ENCODE measurements at regions not wholly inside any gene's neighbourhood (a gene's known extent, or its start where the extent isn't known, plus 50 kb on each side); places are given as distances from the start of the nearest gene placed in this dataset.

GRCh38 chr14:85447883-85448282 lies 82.1 kb upstream of the FLRT2 start:
- DNase-seq (ENCODE audit: low read depth): no peak
- H3K4me3 ChIP-seq (ENCODE audit: low read length): no peak overlapping the region
- no peak for TF ChIP-seq CTCF (conservative IDR thresholded peaks at IDR 0.05; ENCODE audit: low read length)

GRCh38 chr14:85451421-85451820 lies 78.5 kb upstream of the FLRT2 start:
- DNase-seq (ENCODE audit: low read depth): no peak
- TF ChIP-seq CTCF (conservative IDR thresholded peaks at IDR 0.05; ENCODE audit: low read length): no peak

DNA sequence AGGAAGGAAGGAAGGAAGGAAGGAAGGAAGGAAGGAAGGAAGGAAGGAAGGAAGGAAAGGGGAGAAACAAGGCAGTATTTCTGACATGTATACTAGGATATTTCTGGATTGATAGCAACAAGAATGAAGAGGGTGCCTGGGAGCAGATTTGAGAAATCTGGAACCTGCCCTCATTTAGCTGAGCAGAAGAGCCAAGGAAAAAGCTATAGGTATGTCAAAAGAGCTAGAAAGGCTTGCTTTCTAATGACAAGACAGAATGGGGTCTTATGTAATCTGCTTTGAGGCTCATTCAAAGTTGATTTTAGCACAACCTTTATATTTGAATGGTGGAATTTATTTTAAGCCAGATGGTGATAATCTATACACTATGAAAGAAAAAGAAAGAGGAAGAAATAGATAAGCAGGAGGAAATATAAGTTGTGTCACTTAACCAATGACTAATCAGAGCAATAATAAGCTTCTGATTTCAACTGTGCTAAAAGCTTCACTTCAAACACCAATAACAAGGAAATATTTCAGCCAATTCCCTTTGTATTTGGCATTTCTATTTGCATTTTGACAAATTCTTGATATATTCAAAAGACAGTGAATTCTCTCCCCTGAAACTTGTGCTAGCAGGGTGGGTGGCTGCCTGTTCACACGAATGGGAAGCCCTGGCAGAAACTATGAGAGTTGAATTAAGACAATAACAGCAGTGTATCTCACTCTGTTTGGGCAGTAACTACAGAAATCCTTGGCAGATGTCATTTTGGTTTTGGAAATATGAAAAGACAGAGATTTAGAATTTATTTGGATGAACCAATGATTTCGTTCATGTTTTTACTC lies 76.3 kb upstream of the FLRT2 start:
- H3K4me3 ChIP-seq (ENCODE audit: low read length): no peak overlapping the region
- no peak for TF ChIP-seq CTCF (conservative IDR thresholded peaks at IDR 0.05; ENCODE audit: low read length)
- DNase-seq (ENCODE audit: low read depth): no peak

More at GRCh38 chr14:85451421-85451820, 78.5 kb upstream of the FLRT2 start:
- no peak overlapping the region for H3K4me3 ChIP-seq (ENCODE audit: low read length)

DNA sequence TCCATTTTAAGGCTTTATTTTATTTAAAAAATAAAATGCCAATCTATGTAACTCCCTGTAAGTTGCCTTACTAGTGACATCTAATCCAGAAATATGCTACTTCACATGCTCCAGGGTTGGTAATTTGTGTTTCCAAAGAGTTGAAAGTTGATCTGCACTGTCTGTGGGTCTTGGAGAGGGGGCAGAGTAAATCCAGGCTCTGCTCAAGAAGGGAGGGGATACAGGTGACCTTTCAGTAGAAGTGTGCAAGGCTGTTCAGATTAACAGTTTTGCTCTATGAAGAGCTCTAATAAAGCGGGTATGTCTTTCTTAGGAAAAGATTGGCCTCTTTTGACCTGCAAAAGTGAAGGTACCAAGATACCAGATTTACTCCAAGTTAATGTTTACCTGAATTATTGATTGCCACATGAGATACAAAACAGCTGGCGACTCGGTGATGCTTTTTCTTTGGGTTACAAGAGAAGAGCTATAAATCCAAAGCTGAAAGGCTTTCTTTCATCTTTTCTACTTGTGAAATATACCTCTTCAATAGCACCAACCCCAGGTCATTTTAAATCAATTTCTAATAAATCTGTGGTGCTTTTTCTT lies 75.6 kb upstream of the FLRT2 start:
- DNase-seq (ENCODE audit: low read depth): no peak
- no peak overlapping the region for H3K4me3 ChIP-seq (ENCODE audit: low read length)
- TF ChIP-seq CTCF (conservative IDR thresholded peaks at IDR 0.05; ENCODE audit: low read length): no peak

GRCh38 chr14:85459361-85460000 lies 70.5 kb upstream of the FLRT2 start:
- H3K4me3 ChIP-seq (ENCODE audit: low read length): no peak overlapping the region
- TF ChIP-seq CTCF (conservative IDR thresholded peaks at IDR 0.05; ENCODE audit: low read length): no peak
- DNase-seq (ENCODE audit: low read depth): no peak

DNA sequence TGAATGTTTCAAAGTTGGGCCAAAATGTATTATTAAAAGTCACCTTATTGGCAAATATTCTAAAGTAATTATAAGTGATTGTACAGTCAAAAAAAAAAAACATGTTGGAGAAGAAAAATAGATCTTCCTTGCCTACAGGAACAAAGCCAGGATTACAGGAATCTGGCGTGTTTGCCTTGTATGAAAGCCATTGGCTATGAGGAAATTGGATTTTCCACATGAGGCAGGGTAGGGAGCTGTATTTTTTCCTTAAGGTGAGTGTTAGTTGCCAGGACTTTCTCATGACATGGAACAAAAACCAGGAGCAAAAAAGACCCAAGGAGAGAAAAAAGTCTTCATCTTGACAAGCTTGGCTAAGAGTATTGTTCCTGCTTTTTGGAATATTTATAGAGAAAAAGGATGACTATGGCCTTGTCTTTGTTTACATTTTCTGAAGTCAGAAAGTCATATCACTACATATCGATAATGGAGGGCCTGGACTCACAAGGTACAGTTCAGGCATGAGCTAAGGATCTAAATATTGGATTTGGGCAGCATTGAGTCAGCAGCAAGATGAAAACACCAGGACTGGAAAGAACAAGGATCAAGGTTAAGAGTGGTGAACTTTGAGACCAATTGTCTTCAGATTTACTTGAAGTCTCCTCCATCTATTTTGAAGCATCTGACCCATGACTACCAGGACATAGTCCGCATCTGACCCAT lies 68.4 kb upstream of the FLRT2 start:
- TF ChIP-seq CTCF (conservative IDR thresholded peaks at IDR 0.05; ENCODE audit: low read length): no peak
- H3K4me3 ChIP-seq (ENCODE audit: low read length): no peak overlapping the region
- no peak for DNase-seq (ENCODE audit: low read depth)
